ENCODE measurements at regions not wholly inside any gene's neighbourhood (a gene's known extent, or its start where the extent isn't known, plus 50 kb on each side); places are given as distances from the start of the nearest gene placed in this dataset.

DNA sequence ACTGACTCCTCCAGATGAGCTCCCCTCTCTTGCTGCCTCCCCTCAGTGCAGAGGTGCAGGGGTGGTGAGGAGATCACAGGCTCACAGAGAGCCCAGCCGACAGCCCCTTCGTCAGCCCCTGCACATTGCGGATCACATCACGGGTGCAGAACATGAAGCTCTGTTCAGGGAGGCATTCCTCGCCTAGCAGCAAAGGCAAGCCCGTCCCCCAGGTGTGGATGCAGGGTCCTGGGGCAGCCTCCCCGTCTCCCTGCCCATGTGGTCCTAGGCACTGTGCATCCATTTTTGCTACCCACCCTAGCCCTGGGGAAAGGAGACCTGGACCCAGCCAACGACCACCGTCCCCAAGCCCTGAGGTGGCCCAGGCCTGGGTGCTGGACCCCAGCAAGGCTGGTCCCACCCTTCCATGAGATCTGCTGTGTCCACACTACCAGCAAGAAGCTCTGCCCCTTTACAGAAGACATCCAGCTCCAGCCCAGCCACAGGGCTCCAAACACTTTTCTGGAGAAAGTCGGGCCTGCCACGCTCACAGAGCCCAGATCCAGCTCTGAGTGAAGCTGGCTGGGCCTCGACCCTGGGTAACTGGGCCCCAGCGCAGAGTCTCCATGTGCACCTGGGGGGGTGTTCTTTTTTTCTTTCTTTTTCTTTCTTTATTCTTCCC, 248.7 kb downstream of the NPHP4 start:
- WGBS, 3 donors = 75 to 84% (median 82%) methylated on average over 13 of the region's 13 CpGs
- no peak overlapping the region for H3K27ac ChIP-seq (ENCODE audit: low read depth, low read length)

DNA sequence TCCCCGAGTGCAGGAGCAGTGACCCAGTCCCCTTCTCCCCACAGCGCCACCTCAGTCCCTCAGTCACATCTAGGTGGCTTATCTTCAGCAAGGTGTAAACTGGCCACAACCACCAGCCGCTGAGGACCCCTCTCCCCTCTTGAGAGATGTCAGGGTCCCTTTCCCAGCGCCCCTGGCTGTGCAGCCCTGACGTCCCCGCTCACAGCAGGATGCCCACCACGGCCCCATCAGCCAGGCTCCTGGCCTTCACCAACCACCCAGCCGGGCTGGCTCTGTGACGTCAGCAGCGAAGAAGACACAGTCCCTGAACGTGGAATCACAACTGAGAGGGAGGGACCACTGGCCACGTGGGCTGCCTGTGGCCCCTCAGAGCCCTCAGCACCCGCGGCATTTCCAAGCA, 249.4 kb downstream of the NPHP4 start:
- no peak overlapping the region for H3K27ac ChIP-seq (ENCODE audit: low read depth, low read length)
- WGBS, 3 donors = 79 to 90% (median 88%) methylated on average over 13 to 14 of the region's 14 CpGs

DNA sequence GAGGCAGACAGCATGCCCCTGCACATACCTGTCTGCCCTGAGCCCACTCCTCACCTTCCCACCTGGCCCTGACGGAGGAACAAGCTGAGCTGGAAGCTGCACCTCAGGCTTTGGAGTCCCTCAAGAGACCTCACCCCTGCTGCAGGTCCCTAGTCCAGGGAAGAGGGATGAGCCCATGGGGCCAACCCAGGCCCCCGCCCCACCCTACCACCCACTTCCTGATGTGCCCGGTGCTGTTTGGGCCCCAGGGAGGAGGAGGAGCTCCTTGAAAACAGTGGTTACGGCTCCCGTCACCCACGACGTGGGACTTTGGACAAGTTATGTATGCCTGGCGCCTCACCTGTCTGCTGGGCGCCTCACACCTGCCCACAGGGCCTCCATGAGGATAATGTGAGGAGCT, 250.2 kb downstream of the NPHP4 start:
- H3K27ac ChIP-seq (ENCODE audit: low read depth, low read length) = no peak overlapping the region
- WGBS, 3 donors = 66 to 77% (median 70%) methylated on average over 9 of the region's 9 CpGs

DNA sequence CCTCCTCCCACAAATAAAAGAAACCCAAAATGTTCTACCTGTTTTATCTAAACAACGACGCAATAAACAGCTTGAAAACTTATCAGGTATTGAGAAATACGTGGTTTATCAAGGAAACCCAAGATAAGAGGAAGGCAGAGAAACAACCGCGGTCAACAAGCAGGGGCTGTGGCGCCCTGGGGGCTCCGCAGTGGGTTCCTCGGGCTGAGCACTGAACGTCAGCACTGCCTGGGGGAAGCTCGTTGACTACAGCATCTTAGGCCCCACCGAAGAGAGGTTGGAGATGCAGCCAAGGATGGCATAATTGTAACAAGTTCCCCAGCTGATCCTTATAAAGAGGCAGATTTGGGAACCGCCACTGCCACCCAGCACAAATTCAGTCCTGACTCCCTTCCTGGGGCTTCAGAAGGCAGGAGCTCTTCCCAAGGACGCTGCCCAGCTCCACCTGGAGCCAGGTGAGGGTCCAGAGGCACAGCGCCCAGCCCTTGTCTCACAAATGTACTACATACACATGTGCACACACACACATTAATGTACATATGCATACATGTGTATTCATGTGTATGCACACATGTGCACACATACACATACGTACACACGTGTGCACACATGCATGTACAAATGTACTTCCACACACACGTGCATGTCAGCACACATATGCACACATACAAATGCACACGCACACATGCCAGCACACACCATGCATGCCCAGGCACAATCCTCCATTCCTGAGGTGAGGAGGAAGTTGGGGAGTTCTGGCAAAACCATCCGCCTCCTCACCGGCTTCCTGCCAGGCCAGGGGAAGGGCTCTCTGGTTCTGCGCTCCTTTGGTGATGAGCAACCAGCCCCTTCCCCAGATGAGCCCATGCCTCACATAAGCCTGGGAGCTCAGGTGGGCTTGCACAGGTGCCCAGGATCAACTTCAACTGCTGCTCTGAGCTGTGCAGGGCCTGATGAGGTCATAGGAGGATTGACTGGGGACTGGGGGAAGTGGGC, 251.1 kb downstream of the NPHP4 start:
- WGBS, 3 donors = 53 to 65% (median 57%) methylated on average over 21 of the region's 21 CpGs
- H3K27ac ChIP-seq (ENCODE audit: low read depth, low read length) = no peak overlapping the region

DNA sequence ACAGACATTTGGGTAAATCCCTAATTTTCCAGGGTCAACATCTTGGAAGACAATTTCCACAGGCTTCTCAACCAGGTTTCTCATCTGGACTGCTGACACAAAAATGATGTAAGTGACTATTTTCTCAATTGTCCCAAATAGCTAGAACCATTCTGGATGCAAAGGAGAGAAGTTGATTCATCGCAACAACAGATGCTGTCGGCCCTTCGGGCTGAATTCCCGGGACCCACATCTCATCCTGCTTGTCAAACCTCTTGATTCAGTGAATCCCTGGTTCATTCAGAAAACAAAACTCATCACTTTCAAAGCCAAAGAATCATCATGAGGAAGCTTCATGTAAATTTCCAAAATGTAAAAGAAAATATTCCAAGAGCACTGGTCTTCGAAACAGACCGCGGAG, 251.8 kb downstream of the NPHP4 start:
- H3K27ac ChIP-seq (ENCODE audit: low read depth, low read length) = no peak overlapping the region
- 87 to 92% (median 89%) methylated on average over 7 of the region's 7 CpGs for WGBS, 3 donors

DNA sequence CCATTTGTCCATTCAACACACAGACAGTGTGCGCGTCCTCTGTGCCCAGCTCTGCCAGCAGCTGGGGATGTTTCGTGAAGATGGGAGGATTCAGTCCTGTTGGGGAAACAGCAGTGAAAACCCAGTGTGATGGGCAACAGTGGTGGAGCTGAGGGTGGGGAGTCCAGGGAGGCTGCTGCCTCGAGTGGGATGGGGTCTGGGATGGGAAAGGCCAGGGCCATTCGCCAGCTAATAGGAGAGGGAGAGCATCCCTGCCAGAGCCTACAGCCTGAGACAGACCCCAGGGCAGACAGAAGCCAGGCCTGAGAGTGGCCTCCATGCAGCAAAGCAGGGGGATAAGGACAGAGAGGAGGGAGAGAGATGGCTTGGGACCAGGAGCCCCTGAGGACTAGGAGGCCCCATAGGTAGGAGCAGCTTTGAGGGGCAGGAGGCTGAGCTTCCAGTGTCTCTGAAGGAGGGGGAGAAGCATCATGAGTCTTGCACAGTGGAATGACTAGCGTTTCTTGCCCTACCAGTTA, 252.6 kb downstream of the NPHP4 start:
- 68 to 76% (median 74%) methylated on average over 6 of the region's 6 CpGs for WGBS, 3 donors
- no peak overlapping the region for H3K27ac ChIP-seq (ENCODE audit: low read depth, low read length)

DNA sequence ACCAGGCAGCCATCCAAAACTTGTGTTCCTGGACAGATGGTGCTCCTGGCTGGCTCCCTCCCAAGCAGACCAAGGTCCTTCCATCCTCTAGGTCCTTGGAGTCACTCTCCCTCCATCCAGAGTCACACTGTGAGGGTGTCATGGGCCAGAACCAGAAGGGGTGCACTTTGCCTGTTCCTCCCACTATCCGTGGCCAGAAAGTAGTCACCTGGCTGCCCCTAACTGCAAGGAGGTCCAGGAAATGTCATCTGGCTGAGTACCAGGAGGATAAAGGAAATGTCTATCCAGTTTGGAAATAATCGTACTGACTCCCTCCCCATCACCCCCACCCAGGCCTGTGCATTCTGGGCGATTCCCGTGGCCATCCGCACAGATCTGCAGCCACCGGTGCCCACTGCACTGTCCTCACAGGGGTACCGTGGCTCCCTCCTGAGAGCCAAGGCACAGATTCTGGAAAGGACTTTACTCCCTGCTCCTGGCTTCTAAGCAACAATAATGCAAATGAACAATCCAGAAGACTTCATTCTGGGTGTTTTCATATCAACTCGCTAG, 253.2 kb downstream of the NPHP4 start:
- WGBS, 3 donors = 65 to 79% (median 75%) methylated on average over 8 of the region's 8 CpGs
- no peak overlapping the region for H3K27ac ChIP-seq (ENCODE audit: low read depth, low read length)

DNA sequence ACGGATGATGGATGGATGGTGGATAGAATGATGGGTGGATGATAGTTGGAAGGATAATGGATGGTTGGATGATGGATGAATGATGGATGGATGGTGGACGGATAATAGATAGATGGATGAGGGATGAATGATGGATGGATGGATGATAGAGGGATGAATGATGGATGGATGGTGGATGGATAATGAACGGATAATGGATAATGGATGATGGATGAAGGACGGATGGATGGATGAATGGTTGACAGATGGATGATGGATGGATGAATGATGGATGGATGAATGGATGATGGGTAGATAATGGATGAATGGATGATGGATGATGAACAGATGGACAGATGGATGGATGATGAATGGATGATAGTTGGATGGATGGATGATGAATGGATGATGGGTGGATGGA, 255.1 kb downstream of the NPHP4 start:
- 67 to 79% (median 71%) methylated on average over 4 of the region's 4 CpGs for WGBS, 3 donors
- no peak overlapping the region for H3K27ac ChIP-seq (ENCODE audit: low read depth, low read length)

DNA sequence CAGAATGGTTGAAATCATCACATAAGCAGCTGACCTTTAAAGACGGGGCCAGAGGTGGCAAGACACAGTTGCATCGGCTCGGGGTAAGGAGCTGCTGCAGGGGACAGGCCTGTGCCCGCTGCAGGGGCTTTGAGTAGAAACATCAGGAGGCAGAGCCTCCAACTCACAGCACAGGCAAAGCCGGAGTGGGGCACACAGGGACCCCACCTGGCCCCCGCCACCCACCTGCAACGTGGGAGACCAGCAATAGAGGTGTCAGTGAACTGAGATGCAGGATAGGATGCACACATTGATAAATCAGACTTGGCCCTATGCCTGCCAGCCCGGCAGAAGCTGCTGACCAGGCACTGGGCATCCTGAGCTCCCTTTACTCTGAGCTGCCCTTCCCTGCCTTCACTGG, 257.2 kb downstream of the NPHP4 start:
- H3K27ac ChIP-seq (ENCODE audit: low read depth, low read length) = no peak overlapping the region
- WGBS, 3 donors = 65 to 78% (median 77%) methylated on average over 8 of the region's 8 CpGs

DNA sequence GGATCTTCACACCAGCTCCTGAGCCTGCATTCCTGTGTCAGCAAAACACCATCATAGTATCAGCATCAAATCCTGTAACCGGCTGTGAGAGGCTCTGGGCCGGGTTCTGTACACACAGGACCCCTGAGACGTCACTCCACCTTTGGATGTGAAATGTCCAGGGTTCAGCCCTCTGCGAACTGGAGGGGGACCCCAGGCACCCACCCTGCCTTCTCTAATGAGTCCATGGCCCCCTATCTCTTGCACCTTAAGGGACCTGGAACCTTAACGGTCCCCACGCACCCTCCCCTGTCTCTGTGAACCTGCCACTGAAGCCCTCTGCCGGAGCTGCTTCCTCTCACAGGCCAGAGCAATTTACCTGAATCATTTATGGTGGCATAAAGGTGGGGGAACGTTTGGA, 257.8 kb downstream of the NPHP4 start:
- no peak overlapping the region for H3K27ac ChIP-seq (ENCODE audit: low read depth, low read length)

DNA sequence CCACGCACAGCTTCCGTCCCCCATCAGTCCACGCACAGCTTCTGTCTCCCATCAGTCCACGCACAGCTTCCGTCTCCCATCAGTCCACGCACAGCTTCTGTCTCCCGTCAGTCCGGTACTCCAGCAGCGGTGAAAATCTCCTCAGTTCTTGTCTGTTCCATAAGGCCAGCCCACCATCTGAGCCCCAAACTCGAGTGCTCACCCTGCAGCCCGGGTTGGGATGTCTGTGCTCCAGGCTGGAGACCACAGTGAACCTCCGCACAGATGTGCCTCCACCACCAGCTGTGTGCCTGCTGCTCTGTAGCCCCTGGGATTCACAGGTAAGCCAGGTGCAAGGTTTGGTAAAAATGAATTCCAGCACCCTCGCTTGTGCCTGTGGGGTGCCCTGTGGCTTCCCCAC, 258.6 kb downstream of the NPHP4 start:
- WGBS, 3 donors = 81 to 84% (median 81%) methylated on average over 11 to 13 of the region's 13 CpGs

More for the DNA sequence above, 257.8 kb downstream of the NPHP4 start:
- 55 to 73% (median 68%) methylated on average over 8 of the region's 8 CpGs for WGBS, 3 donors

DNA sequence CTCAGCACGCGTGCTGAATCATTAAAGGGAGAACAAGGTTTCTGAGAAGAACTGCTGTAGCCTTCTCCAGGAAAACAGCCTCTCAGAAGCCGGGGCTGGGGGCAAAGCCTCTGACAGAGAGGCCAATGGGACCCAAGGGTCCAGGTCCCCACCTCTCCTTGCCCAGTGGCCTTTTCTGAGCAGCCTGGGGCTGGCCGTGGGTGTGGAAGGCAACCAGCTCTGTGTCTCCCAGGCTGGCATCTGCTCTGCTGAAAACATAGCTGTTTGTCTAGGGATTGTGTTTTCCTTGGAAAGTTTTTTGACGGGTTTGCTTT, 261.2 kb downstream of the NPHP4 start:
- WGBS, 3 donors = 82 to 85% (median 84%) methylated on average over 5 of the region's 5 CpGs
- no peak overlapping the region for H3K27ac ChIP-seq (ENCODE audit: low read depth, low read length)

More for the DNA sequence above, 258.6 kb downstream of the NPHP4 start:
- H3K27ac ChIP-seq (ENCODE audit: low read depth, low read length) = no peak overlapping the region

DNA sequence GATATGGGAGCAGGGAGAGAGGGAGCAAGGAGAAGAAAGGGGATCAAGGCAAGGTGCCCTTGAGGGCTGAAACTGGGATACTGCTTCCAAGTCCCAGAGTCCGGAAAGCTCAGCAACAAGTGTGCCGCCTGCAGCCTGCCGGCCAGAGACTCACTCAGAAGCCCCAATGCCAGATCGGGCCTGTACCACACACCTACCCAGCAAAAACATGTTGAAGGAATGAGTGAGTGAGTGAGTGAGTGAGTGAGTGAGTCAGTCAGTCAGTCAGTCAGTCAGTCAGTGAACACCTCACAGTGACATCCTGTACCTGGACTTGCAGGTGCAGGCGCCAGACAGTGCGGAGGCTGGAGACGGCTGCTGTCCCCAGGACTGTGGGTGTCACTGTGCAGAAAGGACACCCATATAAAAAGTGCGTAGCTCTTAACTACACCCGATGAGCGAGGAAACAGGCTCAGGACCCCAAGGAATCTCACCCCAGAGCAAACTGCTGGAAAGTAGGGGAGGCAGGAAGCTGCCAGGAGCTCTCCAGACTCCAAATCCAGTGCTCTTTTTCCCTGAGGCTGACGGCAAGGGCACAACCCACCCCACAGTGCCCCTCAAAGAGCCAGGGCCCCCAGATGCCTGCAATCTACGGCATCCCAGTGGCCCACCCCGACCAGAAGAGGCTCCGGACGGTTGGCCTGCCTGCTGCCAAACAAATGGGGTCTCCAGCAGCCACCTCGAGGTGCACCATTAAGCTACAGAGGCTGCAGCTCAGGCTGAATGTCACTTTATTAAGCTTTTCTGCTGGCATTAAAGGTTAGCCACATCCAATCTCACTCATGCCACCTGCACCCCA, 261.7 kb downstream of the NPHP4 start:
- WGBS, 3 donors = 85 to 89% (median 88%) methylated on average over 16 of the region's 16 CpGs

DNA sequence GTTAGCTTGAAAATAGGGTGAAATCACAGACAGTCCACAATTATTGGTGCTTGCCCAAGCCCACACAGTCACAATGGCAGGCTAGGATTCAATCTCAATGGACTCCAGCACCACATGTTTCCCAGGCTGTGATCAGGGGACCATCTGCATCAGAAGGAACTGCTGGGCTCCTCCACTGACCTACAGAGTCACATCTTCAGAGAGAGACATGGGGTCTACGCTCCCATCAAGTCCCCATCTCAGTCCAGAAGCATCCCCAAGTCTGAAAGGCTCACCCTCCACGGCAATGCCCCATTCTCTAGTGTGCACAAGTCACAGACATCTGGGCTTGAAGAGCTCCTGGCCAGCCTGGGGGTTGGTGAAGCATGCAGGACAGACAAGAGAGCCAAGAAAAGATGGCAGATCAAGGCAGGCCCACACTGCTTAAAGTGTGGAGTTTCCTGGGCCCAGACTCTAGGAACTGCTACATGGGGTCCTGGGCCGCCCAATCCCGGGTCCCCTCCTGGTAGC, 262.5 kb downstream of the NPHP4 start:
- no peak overlapping the region for H3K27ac ChIP-seq (ENCODE audit: low read depth, low read length)
- WGBS, 3 donors = 90 to 96% (median 93%) methylated on average over 4 of the region's 4 CpGs

More for the DNA sequence above, 261.7 kb downstream of the NPHP4 start:
- no peak overlapping the region for H3K27ac ChIP-seq (ENCODE audit: low read depth, low read length)

DNA sequence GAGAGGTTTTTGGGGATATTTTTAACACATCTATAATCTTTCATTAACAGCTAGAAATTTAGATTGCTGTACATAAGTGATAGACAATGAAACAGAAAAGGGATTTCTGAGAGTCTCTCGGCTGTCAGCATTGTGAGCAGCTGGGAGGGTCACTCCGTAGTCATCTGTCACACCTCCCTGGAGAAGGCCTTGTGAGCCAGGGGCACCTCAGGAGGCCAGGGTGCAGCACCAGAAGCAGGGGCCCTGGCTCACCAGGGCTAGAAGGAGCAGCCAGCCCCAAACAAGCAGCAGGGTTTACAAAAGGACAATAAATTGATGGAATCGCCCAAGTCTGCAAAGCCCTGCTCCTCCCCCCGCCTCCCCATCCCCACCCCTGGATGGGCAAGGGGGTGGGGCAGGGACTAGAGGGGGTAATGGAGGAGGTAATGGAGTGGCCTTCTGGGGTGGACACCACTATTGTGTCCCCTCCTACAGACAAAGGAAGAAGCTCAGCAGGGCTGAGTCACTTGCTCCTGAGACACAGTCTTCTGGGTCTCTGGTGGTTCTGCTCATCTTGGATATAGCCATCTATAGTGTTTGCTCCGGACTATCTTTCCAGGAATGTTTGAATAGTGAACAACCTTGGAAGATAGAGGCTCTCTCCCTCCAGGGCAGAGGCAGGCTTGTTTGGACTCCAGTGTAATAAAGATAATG, 263.4 kb downstream of the NPHP4 start:
- no peak overlapping the region for H3K27ac ChIP-seq (ENCODE audit: low read depth, low read length)
- 51 to 84% (median 80%) methylated on average over 5 of the region's 5 CpGs for WGBS, 3 donors

DNA sequence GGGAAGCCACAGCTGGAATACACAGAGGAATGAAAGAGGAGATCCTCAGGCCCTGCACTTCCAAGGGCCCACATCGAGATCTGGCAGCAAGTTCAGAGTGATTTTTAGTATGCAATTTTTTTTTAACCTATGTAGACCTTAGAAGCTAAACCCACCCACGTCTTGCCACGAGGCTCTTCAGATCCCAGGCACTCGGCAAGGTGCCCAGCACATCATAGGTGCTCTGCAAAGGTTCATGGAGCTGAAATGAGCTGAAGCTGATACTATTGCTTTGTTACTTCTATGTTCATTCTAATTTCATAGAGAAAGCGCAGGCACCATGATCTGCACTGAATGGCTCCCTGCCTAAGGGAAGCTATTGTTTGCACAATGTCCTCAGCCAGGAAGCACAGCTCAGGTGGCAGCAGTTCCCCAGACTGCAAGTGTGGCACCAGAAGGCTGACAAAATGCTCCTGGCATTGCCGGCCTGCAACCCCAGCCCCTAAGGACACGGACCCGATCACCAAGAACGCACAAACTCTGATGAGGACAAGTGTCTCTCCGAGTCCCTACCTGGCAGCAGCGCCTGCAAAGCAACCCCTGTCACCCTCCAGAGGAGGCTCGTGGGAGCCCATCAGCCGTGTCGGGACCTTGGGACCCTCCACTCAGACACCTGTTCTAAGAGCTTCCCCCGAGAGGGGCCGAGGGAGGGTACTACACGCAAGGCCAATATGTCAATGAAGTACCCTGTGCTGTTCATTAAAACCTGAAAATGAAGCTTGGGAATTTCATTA, 264.2 kb downstream of the NPHP4 start:
- WGBS, 3 donors = 60 to 67% (median 67%) methylated on average over 17 of the region's 17 CpGs
- H3K27ac ChIP-seq (ENCODE audit: low read depth, low read length) = no peak overlapping the region

DNA sequence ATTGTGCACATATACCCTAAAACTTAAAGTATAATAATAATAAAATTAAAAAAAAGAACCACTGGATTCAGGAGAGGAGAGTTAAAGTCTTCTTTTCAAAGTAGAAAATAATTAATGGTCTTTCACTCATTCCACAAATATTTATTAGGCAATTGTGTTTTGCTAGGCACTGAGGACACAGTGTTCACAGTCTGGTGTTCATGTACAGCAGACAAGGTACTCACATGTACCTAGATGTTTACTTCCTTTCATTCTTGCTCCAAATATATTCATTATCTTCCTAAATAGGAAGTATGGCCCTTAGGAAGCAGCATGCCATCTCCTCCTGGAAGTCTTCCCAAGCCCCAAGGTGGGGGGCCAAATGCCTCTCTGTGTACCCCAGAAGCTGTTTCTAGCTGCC, 265.0 kb downstream of the NPHP4 start:
- H3K27ac ChIP-seq (ENCODE audit: low read depth, low read length) = no peak overlapping the region
